PFSK-1 (cell line): ENCODE measurements at regions not wholly inside any gene's neighbourhood (a gene's known extent, or its start where the extent isn't known, plus 50 kb on each side); places are given as distances from the start of the nearest gene placed in this dataset.

Experiments
- FOXP2 ChIP-seq: optimal IDR thresholded peaks from 2 replicates; pipeline ENCODE3; 2011; ENCODE audit warnings: borderline replicate concordance, control low read depth, inconsistent platforms; ENCODE audit not compliant: insufficient read depth; ENCODE audit errors: extremely low read length, extremely low read depth
- POLR2AphosphoS5 ChIP-seq: IDR thresholded peaks from 2 replicates; pipeline ENCODE4 v1.6.1; 2012; ENCODE audit warnings: low read depth, mild to moderate bottlenecking, control low read depth, low read length, moderate library complexity

DNA sequence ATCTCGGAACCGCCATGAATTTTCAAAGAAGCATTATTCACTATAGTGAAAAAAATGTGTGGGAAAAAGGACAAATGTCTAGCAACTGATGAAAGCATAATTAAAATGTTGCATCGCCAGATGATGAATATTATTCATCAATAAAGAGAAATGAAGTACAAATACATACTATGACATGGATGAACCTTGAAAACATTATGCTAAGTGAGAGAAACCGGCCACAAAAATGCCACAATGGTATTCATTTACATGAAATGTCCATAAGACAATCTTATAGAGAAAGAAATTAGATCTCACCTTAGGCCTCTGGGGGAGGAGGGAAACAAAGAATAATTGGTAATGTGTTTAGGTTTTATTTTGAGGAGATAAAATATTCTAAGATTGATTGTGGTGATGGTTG, 645.0 kb downstream of the EFNB2 start:
- TF ChIP-seq FOXP2 (no peak), POLR2AphosphoS5 (no peak)
